Loucy (cell line): ENCODE measurements at regions not wholly inside any gene's neighbourhood (a gene's known extent, or its start where the extent isn't known, plus 50 kb on each side); places are given as distances from the start of the nearest gene placed in this dataset.

Experiments used
- H2AFZ ChIP-seq: fragments of 200-600 bp; sonication (generic); 2 replicates; pipeline ENCODE4 v1.6.0; 2016; ENCODE audit warnings: antibody characterized with exemption, mild to moderate bottlenecking, low read length, moderate library complexity
- H3F3A ChIP-seq: fragments of 200-600 bp; 2 replicates; pipeline ENCODE4 v1.6.0; 2016; ENCODE audit warnings: antibody characterized with exemption, low read depth, mild to moderate bottlenecking
- H3K27me3 ChIP-seq: fragments of 200-600 bp; sonication (generic); 2 replicates; pipeline ENCODE4 v1.6.1; 2014; ENCODE audit warnings: low read length, mild to moderate bottlenecking; ENCODE audit not compliant: insufficient read depth, poor library complexity, severe bottlenecking
- H3K36me3 ChIP-seq: fragments of 200-600 bp; sonication (generic); 2 replicates; pipeline ENCODE4 v1.6.1; 2016; ENCODE audit warnings: low read length; ENCODE audit not compliant: insufficient read depth
- H3K4me1 ChIP-seq: fragments of 200-600 bp; sonication (generic); 2 replicates; pipeline ENCODE4 v1.5.1; 2014; ENCODE audit warnings: low read length, mild to moderate bottlenecking; ENCODE audit not compliant: insufficient read depth, poor library complexity, severe bottlenecking
- H3K4me2 ChIP-seq: fragments of 200-600 bp; sonication (generic); 2 replicates; pipeline ENCODE4 v1.6.0; 2014; ENCODE audit warnings: antibody characterized with exemption, low read length, low read depth, mild to moderate bottlenecking; ENCODE audit not compliant: poor library complexity, severe bottlenecking
- H3K4me3 ChIP-seq: fragments of 200-600 bp; sonication (generic); 2 replicates; pipeline ENCODE4 v1.5.1; 2014; ENCODE audit warnings: low read length, mild to moderate bottlenecking, mixed read lengths; ENCODE audit not compliant: poor library complexity, severe bottlenecking
- H3K79me2 ChIP-seq: fragments of 200-600 bp; sonication (generic); 2 replicates; pipeline ENCODE4 v1.6.1; 2014; ENCODE audit warnings: low read length; ENCODE audit not compliant: insufficient read depth
- H3K9ac ChIP-seq: fragments of 200-600 bp; sonication (generic); 2 replicates; pipeline ENCODE4 v1.6.0; 2014; ENCODE audit warnings: mild to moderate bottlenecking, low read depth, low read length, moderate library complexity; ENCODE audit not compliant: poor library complexity, severe bottlenecking
- H3K9me2 ChIP-seq: fragments of 200-600 bp; sonication (generic); replicated peaks from 2 replicates; pipeline ENCODE4 v1.6.1; 2016; ENCODE audit warnings: low read depth, low read length, mixed read lengths
- H3K9me3 ChIP-seq: fragments of 200-600 bp; sonication (generic); 2 replicates; pipeline ENCODE4 v1.6.1; 2014; ENCODE audit warnings: mild to moderate bottlenecking, antibody characterized with exemption, low read length, low read depth; ENCODE audit not compliant: insufficient read depth
- H4K20me1 ChIP-seq: fragments of 200-600 bp; sonication (generic); 2 replicates; pipeline ENCODE4 v1.6.0; 2014; ENCODE audit warnings: antibody characterized with exemption, low read length, mild to moderate bottlenecking; ENCODE audit not compliant: insufficient read depth, poor library complexity, severe bottlenecking
- CTCF ChIP-seq: fragments of 200-600 bp; sonication (generic); conservative IDR thresholded peaks from 2 replicates; pipeline ENCODE4 v1.5.1; 2014; ENCODE audit warnings: mild to moderate bottlenecking, antibody characterized with exemption, low read length
- EZH2phosphoT487 ChIP-seq: fragments of 200-600 bp; IDR thresholded peaks from 2 replicates; pipeline ENCODE4 v1.6.1; 2018; ENCODE audit warnings: antibody characterized with exemption, mild to moderate bottlenecking, moderate library complexity, borderline replicate concordance

GRCh38 chr2:23312996-23313606 is 71.9 kb upstream of the KLHL29 start:
- H3K36me3 ChIP-seq, result no peaks in the 10 kb centered on the region
- no peaks in the 10 kb centered on the region for H3K4me1 ChIP-seq
- no peaks in the 10 kb centered on the region for H3F3A ChIP-seq
- H3K9ac ChIP-seq, result no peak overlapping the region
- H4K20me1 ChIP-seq, result no peaks in the 10 kb centered on the region
- no peaks in the 10 kb centered on the region for H3K9me3 ChIP-seq
- H3K79me2 ChIP-seq, result no peaks in the 10 kb centered on the region
- H3K4me2 ChIP-seq, result no peak overlapping the region
- no peaks in the 10 kb centered on the region for H3K9me2 ChIP-seq
- TF ChIP-seq CTCF (peak; percentile 95), EZH2phosphoT487 (no peak)
- H2AFZ ChIP-seq, result no peak overlapping the region
- H3K27me3 ChIP-seq, result no peaks in the 10 kb centered on the region
- H3K4me3 ChIP-seq, result no peak overlapping the region

DNA sequence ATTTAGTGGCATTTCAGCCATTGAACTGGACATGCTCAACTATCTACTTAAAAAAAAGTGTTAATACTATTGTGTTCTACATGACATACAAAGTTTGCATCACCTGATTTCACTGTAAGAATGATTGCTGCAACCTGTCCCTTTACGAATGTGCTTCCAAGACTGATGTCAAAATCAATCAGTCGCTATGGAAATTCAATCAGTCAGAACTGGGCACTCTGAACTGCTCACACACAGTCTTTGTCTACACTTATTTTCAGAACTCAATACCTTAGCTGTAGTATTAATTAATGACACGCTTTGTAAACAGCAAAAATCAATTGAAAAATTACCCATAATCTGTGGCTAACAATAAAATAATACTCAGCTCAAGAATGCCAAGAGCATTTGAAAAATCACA is 70.3 kb upstream of the KLHL29 start:
- H3K9me2 ChIP-seq, result no peaks in the 10 kb centered on the region
- H3K79me2 ChIP-seq, result no peaks in the 10 kb centered on the region
- no peak overlapping the region for H2AFZ ChIP-seq
- no peaks in the 10 kb centered on the region for H3K27me3 ChIP-seq
- H3K9me3 ChIP-seq, result no peaks in the 10 kb centered on the region
- H3K36me3 ChIP-seq, result no peaks in the 10 kb centered on the region
- TF ChIP-seq CTCF, result no peak
- no peak for TF ChIP-seq EZH2phosphoT487
- no peak overlapping the region for H3K9ac ChIP-seq
- no peak overlapping the region for H3K4me2 ChIP-seq
- no peaks in the 10 kb centered on the region for H4K20me1 ChIP-seq
- H3F3A ChIP-seq, result no peaks in the 10 kb centered on the region
- H3K4me3 ChIP-seq, result no peak overlapping the region
- peaks cover 3% of the 10 kb centered on the region for H3K4me1 ChIP-seq

GRCh38 chr2:23320058-23320457 is 64.9 kb upstream of the KLHL29 start:
- H3K9me2 ChIP-seq, result no peaks in the 10 kb centered on the region
- peaks cover 12% of the 10 kb centered on the region for H3K4me1 ChIP-seq
- no peak overlapping the region for H2AFZ ChIP-seq
- H3K9ac ChIP-seq, result no peak overlapping the region
- TF ChIP-seq CTCF, result no peak
- no peak for TF ChIP-seq EZH2phosphoT487
- H3K27me3 ChIP-seq, result no peaks in the 10 kb centered on the region
- H3F3A ChIP-seq, result no peaks in the 10 kb centered on the region
- H4K20me1 ChIP-seq, result no peaks in the 10 kb centered on the region
- no peaks in the 10 kb centered on the region for H3K79me2 ChIP-seq
- peak overlapping the region; percentile 20 for H3K4me2 ChIP-seq
- no peaks in the 10 kb centered on the region for H3K9me3 ChIP-seq
- H3K4me3 ChIP-seq, result no peak overlapping the region
- H3K36me3 ChIP-seq, result no peaks in the 10 kb centered on the region
